ENCODE measurements at regions not wholly inside any gene's neighbourhood (a gene's known extent, or its start where the extent isn't known, plus 50 kb on each side); places are given as distances from the start of the nearest gene placed in this dataset.
A peak's percentile ranks its signal among the peaks of the same experiment; 100 is the strongest.

GRCh38 chr10:114762811-114763210 is 58.8 kb upstream of the FHIP2A start:
- DNase-seq, result no peak
- ATAC-seq (ENCODE audit: poor library complexity), result no peak
- intact Hi-C loops (cut with DNase I), result no loop called here

- DNase-seq (no peak), ATAC-seq (ENCODE audit: poor library complexity) (no peak)
- intact Hi-C loops (cut with DNase I), result loop anchor here (5.0 kb wide), 1 partner anchor 37 kb away; no protein-coding TSS in a partner anchor
Measured at GRCh38 chr10:114764656-114765055, 56.9 kb upstream of the FHIP2A start.

GRCh38 chr10:114766470-114766869 is 55.1 kb upstream of the FHIP2A start:
- intact Hi-C loops (cut with DNase I), result loop anchor here (5.0 kb wide), 1 partner anchor 39 kb away; no protein-coding TSS in a partner anchor
- DNase-seq, result no peak
- peak; percentile 25 for ATAC-seq (ENCODE audit: poor library complexity)

GRCh38 chr10:114767101-114767985 is 54.2 kb upstream of the FHIP2A start:
- DNase-seq (peak; percentile 64), ATAC-seq (ENCODE audit: poor library complexity) (peak; percentile 81)
- intact Hi-C loops (cut with DNase I), result loop anchor here (5.0 kb wide), 1 partner anchor 40 kb away; no protein-coding TSS in a partner anchor

GRCh38 chr10:114767986-114768821 is 53.4 kb upstream of the FHIP2A start:
- peak; percentile 69 for ATAC-seq (ENCODE audit: poor library complexity)
- DNase-seq, result peak; percentile 49
- intact Hi-C loops (cut with DNase I), result loop anchor here (5.0 kb wide), 1 partner anchor 41 kb away; no protein-coding TSS in a partner anchor

- ATAC-seq (ENCODE audit: poor library complexity), result no peak
- DNase-seq, result no peak
- intact Hi-C loops (cut with DNase I), result loop anchor here (10.0 kb wide), 2 partner anchors 145 to 295 kb away; no protein-coding TSS in a partner anchor
Measured at GRCh38 chr10:114770009-114770408, 51.6 kb upstream of the FHIP2A start.

GRCh38 chr10:114771157-114771556 is 50.4 kb upstream of the FHIP2A start:
- ATAC-seq (ENCODE audit: poor library complexity), result no peak
- intact Hi-C loops (cut with DNase I), result loop anchor here (10.0 kb wide), 2 partner anchors 146 to 296 kb away; no protein-coding TSS in a partner anchor

GRCh38 chr10:114771749-114772148 is 49.8 kb upstream of the FHIP2A start:
- ATAC-seq (ENCODE audit: poor library complexity), result no peak
- no peak for DNase-seq
- intact Hi-C loops (cut with DNase I), result loop anchor here (10.0 kb wide), 2 partner anchors 147 to 297 kb away; no protein-coding TSS in a partner anchor

More at GRCh38 chr10:114771157-114771556, 50.4 kb upstream of the FHIP2A start:
- DNase-seq, result no peak

Data from Right ventricle myocardium superior (tissue), 1 donor.